OCI-LY7 (cell line): ENCODE measurements at regions not wholly inside any gene's neighbourhood (a gene's known extent, or its start where the extent isn't known, plus 50 kb on each side); places are given as distances from the start of the nearest gene placed in this dataset.

ENCODE experiments used
- BruUV-seq: library from RNA; stranded (reverse); fragments of 400-500 nt; replicated peaks from 2 replicates; lab custom pipeline; 2021; lab: Mats Ljungman, UMichigan
- CTCF ChIA-PET: fragments of 300-600 bp; sonication (Branson Sonifier 250); formaldehyde crosslinking; loops from one replicate; lab custom pipeline; 2022; ENCODE audit warnings: antibody characterized with exemption; ENCODE audit not compliant: unreplicated experiment; lab: Charles Lee
- POLR2A ChIA-PET: fragments of 300-600 bp; sonication (Branson Sonifier 250); formaldehyde crosslinking; loops from one replicate; lab custom pipeline; 2022; ENCODE audit warnings: antibody characterized with exemption; lab: Charles Lee
- DNase-seq: peaks from one replicate; pipeline ENCODE4 v3.0.0-alpha.2; 2015; ENCODE audit warnings: low spot score
- H2AFZ ChIP-seq: fragments of 200-600 bp; sonication (generic), shearing (Covaris generic); 2 replicates; pipeline ENCODE4 v1.6.1; 2014; ENCODE audit warnings: mild to moderate bottlenecking, antibody characterized with exemption, low read length, moderate library complexity
- H3K27ac ChIP-seq: fragments of 200-600 bp; sonication (generic); 2 replicates; pipeline ENCODE4 v1.5.1; 2014; ENCODE audit warnings: mixed run types, low read depth, mild to moderate bottlenecking, moderate library complexity, low read length, inconsistent platforms; ENCODE audit not compliant: poor library complexity, severe bottlenecking
- H3K36me3 ChIP-seq: fragments of 200-600 bp; sonication (generic); 2 replicates; pipeline ENCODE4 v1.6.1; 2014; ENCODE audit warnings: mild to moderate bottlenecking, antibody characterized with exemption, low read length, moderate library complexity, mixed read lengths; ENCODE audit not compliant: insufficient read depth
- H3K4me1 ChIP-seq: fragments of 200-600 bp; sonication (generic); 2 replicates; pipeline ENCODE4 v1.5.1; 2014; ENCODE audit warnings: mild to moderate bottlenecking, low read length; ENCODE audit not compliant: insufficient read depth, poor library complexity, severe bottlenecking
- H3K4me2 ChIP-seq: fragments of 200-600 bp; sonication (generic); 2 replicates; pipeline ENCODE4 v1.6.1; 2014; ENCODE audit warnings: mild to moderate bottlenecking, low read length
- H3K4me3 ChIP-seq: fragments of 200-600 bp; sonication (generic); 2 replicates; pipeline ENCODE4 v1.5.1; 2014; ENCODE audit warnings: mild to moderate bottlenecking, low read depth, low read length; ENCODE audit not compliant: poor library complexity, severe bottlenecking
- H3K79me2 ChIP-seq: fragments of 200-600 bp; sonication (generic); 2 replicates; pipeline ENCODE4 v1.6.1; 2016; ENCODE audit warnings: low read depth, mild to moderate bottlenecking, low read length, moderate library complexity, mixed read lengths; ENCODE audit not compliant: insufficient read depth
- H3K9me2 ChIP-seq: fragments of 200-600 bp; sonication (generic); 2 replicates; pipeline ENCODE4 v1.6.1; 2016; ENCODE audit warnings: mild to moderate bottlenecking, low read length, mixed read lengths; ENCODE audit not compliant: insufficient read depth
- H3K9me3 ChIP-seq: fragments of 200-600 bp; sonication (generic); 2 replicates; pipeline ENCODE4 v1.6.1; 2014; ENCODE audit warnings: mild to moderate bottlenecking, mixed run types, low read length, mixed read lengths
- H4K20me1 ChIP-seq: fragments of 200-600 bp; sonication (generic); 2 replicates; pipeline ENCODE4 v1.6.1; 2014; ENCODE audit warnings: mild to moderate bottlenecking, antibody characterized with exemption, low read length, moderate library complexity, mixed read lengths; ENCODE audit not compliant: insufficient read depth
- EZH2phosphoT487 ChIP-seq: fragments of 200-600 bp; sonication (generic); IDR thresholded peaks from 2 replicates; pipeline ENCODE4 v1.6.1; 2018; ENCODE audit warnings: low read depth, borderline replicate concordance, mild to moderate bottlenecking, mixed run types, antibody characterized with exemption, low read length, moderate library complexity, mixed read lengths
- intact Hi-C: fragments of 100-400 bp; cut with micrococcal nuclease; formaldehyde crosslinking; loops from one replicate; pipeline ENCODE4 v1.10.0; 2022; ENCODE audit not compliant: unreplicated experiment
- TF ChIP-seq, protein P1 (sequence below): fragments of 200-600 bp; sonication (generic); conservative IDR thresholded peaks from 2 replicates; pipeline ENCODE4 v1.5.1; 2014; ENCODE audit warnings: mild to moderate bottlenecking, antibody characterized with exemption, low read length, moderate library complexity, mixed read lengths

DNA sequence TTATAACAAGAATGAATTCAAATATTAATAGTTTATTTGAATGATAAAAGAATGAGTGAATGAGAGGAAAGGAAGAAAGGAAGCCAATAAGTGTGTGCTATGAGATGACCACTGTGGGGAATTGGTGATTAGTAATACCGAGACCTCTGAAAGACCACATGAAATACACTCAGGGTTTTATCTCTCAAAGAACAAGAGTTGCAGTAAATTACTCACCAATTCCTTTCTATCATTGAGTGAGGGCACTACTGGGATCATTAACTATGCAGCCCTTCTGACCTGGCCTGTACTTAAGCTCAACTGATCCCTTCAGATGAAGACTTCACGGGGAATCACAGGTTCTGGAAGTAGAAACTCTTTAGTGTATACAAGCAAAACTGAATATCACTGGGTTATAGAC is 1636.1 kb downstream of the SLITRK5 start:
- BruUV-seq, result no TSS peak
- H2AFZ ChIP-seq, result no peak overlapping the region
- no peak overlapping the region for H3K27ac ChIP-seq
- H3K4me1 ChIP-seq, result no peaks in the 10 kb centered on the region
- no peaks in the 10 kb centered on the region for H3K36me3 ChIP-seq
- no peak overlapping the region for H3K4me3 ChIP-seq
- TF ChIP-seq, protein P1, sequence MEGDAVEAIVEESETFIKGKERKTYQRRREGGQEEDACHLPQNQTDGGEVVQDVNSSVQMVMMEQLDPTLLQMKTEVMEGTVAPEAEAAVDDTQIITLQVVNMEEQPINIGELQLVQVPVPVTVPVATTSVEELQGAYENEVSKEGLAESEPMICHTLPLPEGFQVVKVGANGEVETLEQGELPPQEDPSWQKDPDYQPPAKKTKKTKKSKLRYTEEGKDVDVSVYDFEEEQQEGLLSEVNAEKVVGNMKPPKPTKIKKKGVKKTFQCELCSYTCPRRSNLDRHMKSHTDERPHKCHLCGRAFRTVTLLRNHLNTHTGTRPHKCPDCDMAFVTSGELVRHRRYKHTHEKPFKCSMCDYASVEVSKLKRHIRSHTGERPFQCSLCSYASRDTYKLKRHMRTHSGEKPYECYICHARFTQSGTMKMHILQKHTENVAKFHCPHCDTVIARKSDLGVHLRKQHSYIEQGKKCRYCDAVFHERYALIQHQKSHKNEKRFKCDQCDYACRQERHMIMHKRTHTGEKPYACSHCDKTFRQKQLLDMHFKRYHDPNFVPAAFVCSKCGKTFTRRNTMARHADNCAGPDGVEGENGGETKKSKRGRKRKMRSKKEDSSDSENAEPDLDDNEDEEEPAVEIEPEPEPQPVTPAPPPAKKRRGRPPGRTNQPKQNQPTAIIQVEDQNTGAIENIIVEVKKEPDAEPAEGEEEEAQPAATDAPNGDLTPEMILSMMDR, result no peak
- no peak for TF ChIP-seq EZH2phosphoT487
- peaks cover 52% of the 10 kb centered on the region for H3K9me3 ChIP-seq
- no peaks in the 10 kb centered on the region for H4K20me1 ChIP-seq
- CTCF ChIA-PET, result no interaction called here
- H3K79me2 ChIP-seq, result no peaks in the 10 kb centered on the region
- POLR2A ChIA-PET, result interaction anchor here (1.5 kb wide), 1 partner anchor 9 kb away, joined by 3 read pairs; no protein-coding TSS in a partner anchor
- intact Hi-C loops, result no loop called here
- H3K4me2 ChIP-seq, result no peak overlapping the region
- no peaks in the 10 kb centered on the region for H3K9me2 ChIP-seq
- no peak for DNase-seq

DNA sequence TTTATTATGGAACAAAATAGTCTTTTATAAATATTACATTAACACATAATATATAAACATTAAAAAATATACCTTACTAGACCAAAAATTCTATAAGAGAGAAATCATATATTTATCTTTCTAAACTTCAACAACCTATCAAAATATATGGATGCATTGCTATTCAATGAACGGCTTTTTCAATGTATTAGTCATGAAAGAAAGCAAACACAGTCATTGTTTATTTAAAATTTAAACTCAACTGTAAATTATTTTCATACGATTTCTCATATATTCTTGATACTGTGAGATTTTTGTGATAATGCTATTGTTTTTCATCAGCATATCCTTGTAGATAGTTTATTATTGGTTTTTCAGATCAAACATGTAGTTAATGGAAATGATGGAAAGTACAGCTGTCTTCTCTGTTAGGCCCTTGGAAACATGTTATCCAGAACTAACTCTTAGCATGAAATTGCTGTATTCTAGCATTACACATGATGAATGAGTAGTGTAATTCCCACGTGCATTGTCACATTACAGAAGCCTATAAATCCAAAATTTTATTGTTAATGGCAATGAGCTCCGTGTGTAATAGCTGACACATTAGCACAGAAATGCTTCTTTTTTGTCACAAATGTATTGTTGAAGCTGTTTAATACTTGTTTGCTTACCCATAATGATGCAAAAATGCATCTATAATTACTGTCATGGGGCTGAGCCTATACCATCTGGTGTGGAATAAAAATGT is 1639.9 kb downstream of the SLITRK5 start:
- Histone ChIP-seq H3K27ac (no peak overlapping the region), H2AFZ (no peak overlapping the region), H3K4me1 (no peaks in the 10 kb centered on the region), H3K36me3 (no peaks in the 10 kb centered on the region), H3K4me3 (no peak overlapping the region), H3K4me2 (no peak overlapping the region), H3K9me2 (no peaks in the 10 kb centered on the region), H3K9me3 (peaks cover 20% of the 10 kb centered on the region; the same call in 1 of the 2 replicates), H3K79me2 (no peaks in the 10 kb centered on the region), H4K20me1 (no peaks in the 10 kb centered on the region)
- no TSS peak for BruUV-seq
- POLR2A ChIA-PET, result interaction anchor here (0.6 kb wide), 2 partner anchors 133 to 999 kb away, joined by 3 read pairs; no protein-coding TSS in a partner anchor
- TF ChIP-seq EZH2phosphoT487, result no peak
- TF ChIP-seq, protein P1, result no peak
- intact Hi-C loops, result no loop called here
- CTCF ChIA-PET, result no interaction called here
- no peak for DNase-seq

DNA sequence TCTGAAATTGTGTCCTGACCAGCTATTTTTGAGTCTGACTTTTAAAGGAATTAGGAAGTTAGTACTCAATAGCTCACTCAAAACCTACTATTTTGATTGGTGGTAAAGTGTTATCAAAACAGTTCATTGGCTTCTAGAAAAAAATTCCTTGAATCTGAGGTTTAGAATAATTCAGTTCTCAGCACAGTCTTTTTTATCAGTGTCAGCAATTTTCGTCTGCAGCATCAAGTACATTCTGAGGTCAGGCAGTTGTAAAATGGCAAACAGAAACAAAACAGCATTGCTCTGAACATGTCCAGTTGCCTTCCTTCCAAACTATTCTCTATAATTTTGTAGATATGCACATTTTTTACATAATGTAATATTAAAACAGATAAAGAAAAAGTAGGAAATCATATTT is 1644.1 kb downstream of the SLITRK5 start:
- BruUV-seq, result no TSS peak
- Histone ChIP-seq H3K9me2 (no peaks in the 10 kb centered on the region), H2AFZ (no peak overlapping the region), H4K20me1 (no peaks in the 10 kb centered on the region), H3K36me3 (no peaks in the 10 kb centered on the region), H3K4me2 (no peak overlapping the region), H3K4me1 (no peaks in the 10 kb centered on the region), H3K9me3 (peaks cover 18% of the 10 kb centered on the region; the same call in 1 of the 2 replicates), H3K79me2 (no peaks in the 10 kb centered on the region), H3K4me3 (no peak overlapping the region), H3K27ac (no peak overlapping the region)
- no peak for DNase-seq
- POLR2A ChIA-PET, result interaction anchor here (0.5 kb wide), 1 partner anchor 1089 kb away, joined by 6 read pairs; no protein-coding TSS in a partner anchor
- intact Hi-C loops, result no loop called here
- CTCF ChIA-PET, result no interaction called here
- TF ChIP-seq, protein P1, result no peak
- no peak for TF ChIP-seq EZH2phosphoT487
